Gastrocnemius medialis (tissue), 4 donors: ENCODE measurements at regions not wholly inside any gene's neighbourhood (a gene's known extent, or its start where the extent isn't known, plus 50 kb on each side); places are given as distances from the start of the nearest gene placed in this dataset.

Experiments
- ATAC-seq, 2 donors: fragments of 150-250 bp; one replicate each; pipeline ENCODE4 v1.9.1; 2016
- DNase-seq, 2 donors: peaks; one replicate each; pipeline ENCODE4 v3.0.0-alpha.2; 2019
- H3K27ac ChIP-seq, 4 donors: fragments of 200-600 bp; sonication (generic); 1 replicate in 1 of 4; 2 replicates in 3 of 4; pipeline ENCODE4 v1.5.1; 2016 to 2018; ENCODE audit warnings: mild to moderate bottlenecking in 2 of 4, moderate library complexity in 1 of 4
- H3K27me3 ChIP-seq, 3 donors: fragments of 200-600 bp; sonication (generic) in 2 of 3; 1 replicate in 1 of 3; 2 replicates in 2 of 3; pipeline versions ENCODE4 v1.5.1 to v1.6.0; 2016 to 2019; ENCODE audit warnings: mild to moderate bottlenecking in 1 of 3, moderate library complexity in 1 of 3
- H3K36me3 ChIP-seq, 2 donors: fragments of 200-600 bp; sonication (generic) in 1 of 2; one replicate each; pipeline ENCODE4 v1.5.1; 2017 to 2018
- H3K4me1 ChIP-seq, 2 donors: fragments of 200-600 bp; sonication (generic) in 1 of 2; one replicate each; pipeline ENCODE4 v1.5.1; 2016 to 2017; ENCODE audit warnings: mild to moderate bottlenecking in 2 of 2
- H3K4me3 ChIP-seq, 4 donors: fragments of 200-600 bp; sonication (generic) in 3 of 4; 1 replicate in 1 of 4; 2 replicates in 3 of 4; pipeline ENCODE4 v1.5.1; 2016 to 2019; ENCODE audit warnings: mild to moderate bottlenecking in 2 of 4
- H3K9me3 ChIP-seq, 3 donors: fragments of 200-600 bp; sonication (generic) in 2 of 3; 1 replicate in 1 of 3; 2 replicates in 2 of 3; pipeline ENCODE4 v1.5.1; 2016 to 2019
- CTCF ChIP-seq, 5 experiments: fragments of 450-650 bp in 3 of 5; fragments of 200-600 bp in 2 of 5; sonication (generic) in 2 of 5; IDR thresholded peaks in 4 of 5; conservative IDR thresholded peaks in 1 of 5; 1 replicate in 4 of 5; 2 replicates in 1 of 5; pipeline ENCODE4 v1.5.1; 2016 to 2019; ENCODE audit warnings: antibody characterized with exemption in 5 of 5, mild to moderate bottlenecking in 3 of 5, moderate library complexity in 3 of 5
- POLR2A ChIP-seq, 2 donors: fragments of 450-650 bp; IDR thresholded peaks; one replicate each; pipeline ENCODE4 v1.6.1; 2017; ENCODE audit warnings: antibody characterized with exemption in 2 of 2, mild to moderate bottlenecking in 2 of 2, moderate library complexity in 2 of 2
- in situ Hi-C, 4 donors: fragments of 200-750 bp; cut with MboI; loops; one replicate each; pipeline versions ENCODE4 v1.15.0 to v1.8.0; 2017; ENCODE audit warnings: low sequenced_read_pairs in 4 of 4
- intact Hi-C: fragments of 100-400 bp; cut with DNase I; formaldehyde crosslinking; loops from one replicate; pipeline ENCODE4 v1.15.1; 2023; ENCODE audit warnings: low total_unique reads

DNA sequence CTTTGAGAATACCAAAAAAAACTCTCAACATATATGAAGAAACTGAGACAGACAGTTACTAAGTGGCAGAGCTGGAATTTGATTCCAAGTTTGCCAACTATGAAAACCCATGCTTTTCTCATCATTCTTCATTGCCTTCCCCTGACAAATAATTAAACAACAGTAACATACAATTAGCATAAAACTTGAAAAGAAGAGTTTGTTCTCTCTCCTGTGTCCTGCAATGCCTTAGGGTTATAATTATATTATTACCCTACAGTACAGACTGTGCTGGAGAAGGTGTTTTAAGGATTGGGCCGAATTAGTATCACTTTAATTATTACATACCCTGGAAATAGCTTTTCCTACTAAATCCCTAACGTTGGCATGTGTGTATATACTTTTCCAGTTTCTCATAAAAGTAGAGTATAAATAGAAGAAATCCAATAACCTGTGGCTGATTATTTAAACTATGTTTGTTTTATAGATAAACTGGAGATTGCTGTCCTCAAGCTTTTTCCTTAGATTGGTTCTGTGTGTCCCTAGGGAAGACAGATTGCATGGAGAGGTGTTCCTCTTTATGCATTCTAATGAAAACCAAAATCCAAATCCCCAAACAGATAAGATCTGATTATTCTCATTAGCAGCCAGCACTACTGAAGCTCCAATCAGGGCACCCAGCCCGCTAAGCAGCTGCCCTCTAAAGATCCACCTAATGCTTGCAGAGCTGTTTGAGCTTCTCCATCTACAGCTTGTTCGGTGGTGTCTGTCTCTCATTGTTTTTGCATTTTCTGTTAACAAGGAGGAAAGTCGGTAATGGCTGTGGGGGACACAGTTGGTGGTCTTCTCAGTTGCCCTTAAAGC lies 156.3 kb downstream of the TM2D1 start:
- intact Hi-C loops (no loop called here), in situ Hi-C loops (no loop called here)
- TF ChIP-seq CTCF (IDR thresholded peaks at IDR 0.05 in 4 of 5, conservative IDR thresholded peaks at IDR 0.05 in 1 of 5) = no peak
- no peak for TF ChIP-seq POLR2A (IDR thresholded peaks at IDR 0.05)

GRCh38 chr1:61566177-61566576 lies 158.8 kb downstream of the TM2D1 start:
- no peak overlapping the region for H3K27ac ChIP-seq
- ATAC-seq (no peak), DNase-seq (no peak)
- H3K27me3 ChIP-seq = no peaks in the 10 kb centered on the region
- H3K9me3 ChIP-seq = peaks cover 0 to 3% (median 0%) of the 10 kb centered on the region in 3 donors
- H3K4me3 ChIP-seq = no peak overlapping the region
- H3K36me3 ChIP-seq = no peaks in the 10 kb centered on the region
- in situ Hi-C loops (no loop called here), intact Hi-C loops (no loop called here)
- no peak for TF ChIP-seq POLR2A (IDR thresholded peaks at IDR 0.05)
- no peak for TF ChIP-seq CTCF (IDR thresholded peaks at IDR 0.05 in 4 of 5, conservative IDR thresholded peaks at IDR 0.05 in 1 of 5)
- H3K4me1 ChIP-seq = no peaks in the 10 kb centered on the region

More for the DNA sequence above, 156.3 kb downstream of the TM2D1 start:
- Histone ChIP-seq H3K27me3 (no peaks in the 10 kb centered on the region), H3K36me3 (no peaks in the 10 kb centered on the region), H3K9me3 (peaks cover 0 to 3% (median 0%) of the 10 kb centered on the region in 3 donors), H3K4me3 (no peak overlapping the region), H3K27ac (no peak overlapping the region), H3K4me1 (no peaks in the 10 kb centered on the region)
- DNase-seq (no peak), ATAC-seq (no peak)

DNA sequence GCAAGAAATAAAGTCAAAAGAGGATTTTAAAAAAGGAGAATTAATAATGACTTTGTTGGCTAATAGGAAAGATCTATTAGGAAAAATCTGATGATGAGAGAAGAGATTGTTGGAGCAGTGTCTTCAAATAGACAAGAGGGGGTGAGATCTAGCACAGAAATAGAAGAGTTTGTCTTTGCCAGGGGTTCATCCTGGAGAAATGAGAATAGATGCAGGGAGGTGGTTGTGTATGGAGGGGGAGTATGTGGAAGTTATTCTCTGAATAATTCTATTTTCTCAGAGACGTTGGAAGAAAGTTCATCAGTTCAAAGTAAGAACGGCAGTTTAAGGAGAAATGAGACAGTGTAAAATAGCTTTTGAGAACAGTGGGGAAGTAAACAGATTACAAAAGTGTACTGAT lies 161.3 kb downstream of the TM2D1 start:
- intact Hi-C loops = no loop called here
- TF ChIP-seq CTCF (IDR thresholded peaks at IDR 0.05 in 4 of 5, conservative IDR thresholded peaks at IDR 0.05 in 1 of 5) = no peak
- no peak for TF ChIP-seq POLR2A (IDR thresholded peaks at IDR 0.05)
- in situ Hi-C loops = no loop called here

GRCh38 chr1:61561666-61562065 lies 163.3 kb downstream of the TM2D1 start:
- Histone ChIP-seq H3K9me3 (peaks cover 0 to 3% (median 0%) of the 10 kb centered on the region in 3 donors), H3K4me3 (no peak overlapping the region), H3K4me1 (no peaks in the 10 kb centered on the region), H3K36me3 (no peaks in the 10 kb centered on the region), H3K27ac (no peak overlapping the region), H3K27me3 (no peaks in the 10 kb centered on the region)
- intact Hi-C loops = no loop called here
- no peak for DNase-seq
- ATAC-seq = no peak
- in situ Hi-C loops = no loop called here
- no peak for TF ChIP-seq POLR2A (IDR thresholded peaks at IDR 0.05)
- TF ChIP-seq CTCF (IDR thresholded peaks at IDR 0.05 in 4 of 5, conservative IDR thresholded peaks at IDR 0.05 in 1 of 5) = no peak

More for the DNA sequence above, 161.3 kb downstream of the TM2D1 start:
- ATAC-seq (no peak), DNase-seq (no peak)
- H3K27me3 ChIP-seq = no peaks in the 10 kb centered on the region
- H3K4me3 ChIP-seq = no peak overlapping the region
- H3K9me3 ChIP-seq = peaks cover 0 to 3% (median 0%) of the 10 kb centered on the region in 3 donors
- no peak overlapping the region for H3K27ac ChIP-seq
- no peaks in the 10 kb centered on the region for H3K4me1 ChIP-seq
- H3K36me3 ChIP-seq = no peaks in the 10 kb centered on the region
